IMR-90 (cell line): ENCODE measurements at regions not wholly inside any gene's neighbourhood (a gene's known extent, or its start where the extent isn't known, plus 50 kb on each side); places are given as distances from the start of the nearest gene placed in this dataset.

ENCODE experiments used
- ATAC-seq: fragments of 200-7000 bp; cut with Tn5 transposase; 2 replicates; pipeline ENCODE4 v1.9.1; 2020; ENCODE audit warnings: low read depth, mild to moderate bottlenecking, moderate library complexity
- BruUV-seq: library from RNA; stranded (reverse); fragments of 400-500 nt; replicated peaks from 2 replicates; lab custom pipeline; 2021; lab: Mats Ljungman, UMichigan
- CTCF ChIA-PET: fragments of 300-600 bp; formaldehyde crosslinking; extraction: SDS; loops from one replicate; lab custom pipeline; 2021; ENCODE audit warnings: antibody characterized with exemption; lab: Yijun Ruan, JAX
- POLR2A ChIA-PET: fragments of 300-600 bp; sonication (Branson Sonifier 250); formaldehyde crosslinking; loops from one replicate; lab custom pipeline; 2022; ENCODE audit warnings: antibody characterized with exemption; ENCODE audit not compliant: unreplicated experiment; lab: Charles Lee
- DNase-seq: peaks from one replicate; pipeline ENCODE4 v3.0.0; 2013
- H2AFZ ChIP-seq: replicated peaks from 2 replicates; pipeline ENCODE3; 2013; ENCODE audit warnings: low read length, mild to moderate bottlenecking; ENCODE audit not compliant: poor library complexity
- H2AK5ac ChIP-seq: 2 replicates; pipeline ENCODE4 v1.6.1; 2013; ENCODE audit warnings: low read depth, low read length, inconsistent platforms
- H2AK9ac ChIP-seq: replicated peaks from 2 replicates; pipeline ENCODE3; 2013; ENCODE audit warnings: mild to moderate bottlenecking, low read depth, low read length, moderate library complexity; ENCODE audit not compliant: poor library complexity
- H2BK120ac ChIP-seq: 2 replicates; pipeline ENCODE4 v1.6.1; 2013; ENCODE audit warnings: low read depth, low read length, inconsistent platforms
- H2BK15ac ChIP-seq: 3 replicates; pipeline ENCODE4 v1.6.1; 2013; ENCODE audit warnings: low read depth, low read length, inconsistent platforms
- H2BK20ac ChIP-seq: 2 replicates; pipeline ENCODE4 v1.6.1; 2013; ENCODE audit warnings: low read depth, mild to moderate bottlenecking, inconsistent platforms, low read length, moderate library complexity
- H2BK5ac ChIP-seq: 2 replicates; pipeline ENCODE4 v1.6.1; 2013; ENCODE audit warnings: mild to moderate bottlenecking, low read depth, low read length, inconsistent platforms; ENCODE audit not compliant: poor library complexity, severe bottlenecking
- H3K14ac ChIP-seq: replicated peaks from 2 replicates; pipeline ENCODE4 v1.6.1; 2013; ENCODE audit warnings: low read depth, low read length, inconsistent platforms
- H3K18ac ChIP-seq: 2 replicates; pipeline ENCODE4 v1.6.1; 2013; ENCODE audit warnings: low read depth, low read length, control low read depth
- H3K23ac ChIP-seq: 2 replicates; pipeline ENCODE4 v1.6.1; 2013; ENCODE audit warnings: low read depth, low read length, inconsistent platforms
- H3K27ac ChIP-seq: 2 replicates; pipeline ENCODE4 v1.5.1; 2013; ENCODE audit warnings: mild to moderate bottlenecking, control low read depth, low read length; ENCODE audit not compliant: insufficient read depth
- H3K27me3 ChIP-seq: 2 replicates; pipeline ENCODE4 v1.6.1; 2013; ENCODE audit warnings: low read length; ENCODE audit not compliant: control insufficient read depth, insufficient read depth
- H3K36me3 ChIP-seq: 2 replicates; pipeline ENCODE4 v1.6.1; 2013; ENCODE audit warnings: low read length, mixed read lengths; ENCODE audit not compliant: control insufficient read depth, insufficient read depth
- H3K4ac ChIP-seq: 2 replicates; pipeline ENCODE4 v1.6.1; 2013; ENCODE audit warnings: low read depth, low read length, inconsistent platforms
- H3K4me1 ChIP-seq: 2 replicates; pipeline ENCODE4 v1.6.1; 2013; ENCODE audit warnings: low read length, mixed read lengths; ENCODE audit not compliant: control insufficient read depth, insufficient read depth
- H3K4me2 ChIP-seq: 2 replicates; pipeline ENCODE4 v1.6.1; 2013; ENCODE audit warnings: low read depth, mild to moderate bottlenecking, control low read depth, low read length, moderate library complexity
- H3K4me3 ChIP-seq: 2 replicates; pipeline ENCODE4 v1.5.1; 2013; ENCODE audit warnings: low read depth, mild to moderate bottlenecking, control low read depth, low read length, moderate library complexity; ENCODE audit not compliant: insufficient read depth
- H3K56ac ChIP-seq: 2 replicates; pipeline ENCODE4 v1.6.1; 2013; ENCODE audit warnings: low read length, inconsistent platforms; ENCODE audit not compliant: insufficient read depth; ENCODE audit errors: extremely low read depth
- H3K79me1 ChIP-seq, 2 experiments: 2 replicates each; pipeline ENCODE4 v1.6.1; 2013; ENCODE audit warnings: low read length in 2 of 2, inconsistent platforms in 1 of 2, low read depth in 1 of 2
- H3K9ac ChIP-seq: 2 replicates; pipeline ENCODE4 v1.6.1; 2013; ENCODE audit warnings: low read depth, low read length, control low read depth
- H3K9me1 ChIP-seq: 2 replicates; pipeline ENCODE4 v1.6.1; 2013; ENCODE audit warnings: low read length, inconsistent platforms; ENCODE audit not compliant: insufficient read depth
- H3K9me3 ChIP-seq: 2 replicates; pipeline ENCODE4 v1.6.1; 2013; ENCODE audit warnings: low read length; ENCODE audit not compliant: control insufficient read depth, insufficient read depth
- H4K20me1 ChIP-seq: 2 replicates; pipeline ENCODE4 v1.6.1; 2013; ENCODE audit warnings: low read length, inconsistent platforms; ENCODE audit not compliant: insufficient read depth
- H4K5ac ChIP-seq: 2 replicates; pipeline ENCODE4 v1.6.1; 2013; ENCODE audit warnings: mild to moderate bottlenecking, low read depth, low read length, control low read depth
- H4K8ac ChIP-seq, 2 experiments: 2 replicates each; pipeline ENCODE4 v1.6.1; 2013; ENCODE audit warnings: low read depth in 2 of 2, low read length in 2 of 2, control low read depth in 1 of 2, inconsistent platforms in 1 of 2
- H4K91ac ChIP-seq: 2 replicates; pipeline ENCODE4 v1.6.1; 2013; ENCODE audit warnings: low read depth, low read length, inconsistent platforms; ENCODE audit not compliant: insufficient read depth
- CEBPB ChIP-seq: IDR thresholded peaks from 2 replicates; pipeline ENCODE4 v1.6.1; 2012; ENCODE audit warnings: low read depth, low read length, improper control_type of control experiment
- CHD1 ChIP-seq: IDR thresholded peaks from 2 replicates; pipeline ENCODE4 v1.6.1; 2012; ENCODE audit warnings: low read depth, low read length, improper control_type of control experiment
- MAFK ChIP-seq: IDR thresholded peaks from 2 replicates; pipeline ENCODE4 v1.6.1; 2012; ENCODE audit warnings: low read depth, low read length, improper control_type of control experiment
- MXI1 ChIP-seq: IDR thresholded peaks from 2 replicates; pipeline ENCODE4 v1.6.1; 2012; ENCODE audit warnings: low read depth, mild to moderate bottlenecking, low read length, moderate library complexity, borderline replicate concordance
- NFE2L2 ChIP-seq: fragments of 150-350 bp; IDR thresholded peaks from 2 replicates; pipeline ENCODE4 v1.6.1; 2016; ENCODE audit warnings: low read depth, mild to moderate bottlenecking, low read length
- POLR2A ChIP-seq: IDR thresholded peaks from 2 replicates; pipeline ENCODE4 v1.6.1; 2012; ENCODE audit warnings: mild to moderate bottlenecking, low read depth, low read length
- RAD21 ChIP-seq: IDR thresholded peaks from 2 replicates; pipeline ENCODE4 v1.6.1; 2012; ENCODE audit warnings: low read length, improper control_type of control experiment
- RFX5 ChIP-seq: IDR thresholded peaks from 2 replicates; pipeline ENCODE4 v1.8.0; 2012; ENCODE audit warnings: low read depth, mild to moderate bottlenecking, low read length, moderate library complexity
- SMC3 ChIP-seq: fragments of 150-350 bp; IDR thresholded peaks from 2 replicates; pipeline ENCODE4 v1.6.1; 2016; ENCODE audit warnings: low read depth, mild to moderate bottlenecking, antibody characterized with exemption, low read length, moderate library complexity
- WGBS, 2 experiments: methylation state at CpG; one replicate each; pipeline versions ENCODE4 v1.1.5 to v1.1.7; 2013; ENCODE audit warnings: missing lambda C conversion rate in 2 of 2; ENCODE audit not compliant: insufficient read length in 1 of 2; ENCODE audit errors: extremely low coverage in 2 of 2; 5-methylcytosine and 5-hydroxymethylcytosine counted together
- dilution Hi-C: fragments of 300-500 bp; cut with HindIII; formaldehyde crosslinking; loops from one replicate; pipeline ENCODE4 v1.14.3; 2018; ENCODE audit warnings: low sequenced_read_pairs; ENCODE audit not compliant: unreplicated experiment
- in situ Hi-C: fragments of 300-500 bp; cut with MboI; formaldehyde crosslinking; loops from 3 replicates; pipeline ENCODE4 v1.14.3; 2019; ENCODE audit warnings: low sequenced_read_pairs, inconsistent platforms, mixed read lengths
- intact Hi-C: fragments of 100-400 bp; cut with micrococcal nuclease; formaldehyde crosslinking; loops from 2 replicates; pipeline ENCODE4 v1.10.0; 2022

DNA sequence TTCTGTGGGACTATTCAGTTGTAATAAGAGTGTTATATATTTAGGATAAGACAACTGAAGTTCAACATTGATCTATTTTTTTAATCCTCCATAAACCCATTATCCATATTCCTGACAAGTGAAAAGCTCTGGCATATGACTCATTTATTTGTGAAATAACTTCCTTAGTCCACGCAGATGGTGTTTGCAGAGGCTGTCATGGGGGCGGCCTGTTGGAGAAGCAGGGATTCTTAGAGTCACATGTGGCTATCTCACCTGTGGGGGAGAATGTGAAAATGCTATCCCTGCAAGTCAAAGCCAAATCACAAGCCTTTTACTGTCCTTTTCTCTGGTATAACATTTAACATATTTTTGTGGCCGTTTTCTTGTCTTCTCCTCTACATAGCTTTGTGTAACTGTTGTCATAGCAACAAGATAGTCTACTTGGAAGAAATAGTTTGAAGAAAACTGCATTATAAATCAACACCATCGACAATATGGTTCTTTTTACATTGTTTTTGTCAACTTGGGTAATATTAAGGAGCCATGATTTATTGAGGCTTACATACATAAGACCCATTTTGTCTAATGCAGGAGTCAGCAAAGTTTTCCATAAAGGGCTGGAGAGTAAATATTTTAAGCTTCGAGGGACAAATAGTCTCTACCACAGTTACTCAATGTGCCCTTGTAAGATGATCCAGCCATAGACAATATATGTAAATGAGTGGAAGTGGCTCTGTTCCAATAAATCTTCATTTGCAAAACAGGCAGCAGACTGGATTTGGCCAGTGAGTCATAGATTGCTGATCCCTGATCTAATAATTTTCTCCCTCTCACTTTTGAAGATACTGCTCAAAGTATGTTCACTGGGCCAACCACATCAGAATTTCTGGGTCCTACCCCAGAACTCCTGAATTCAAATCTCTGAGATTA lies 395.0 kb downstream of the DTHD1 start:
- H3K36me3 ChIP-seq: no peaks in the 10 kb centered on the region
- no peak overlapping the region for H3K18ac ChIP-seq
- no peak overlapping the region for H3K27ac ChIP-seq
- no peak overlapping the region for H3K14ac ChIP-seq
- CTCF ChIA-PET: no interaction called here
- TF ChIP-seq RFX5 (no peak), CEBPB (no peak), MXI1 (no peak), CHD1 (no peak), POLR2A (no peak), RAD21 (no peak), NFE2L2 (no peak), MAFK (no peak), SMC3 (no peak)
- POLR2A ChIA-PET: no interaction called here
- H4K8ac ChIP-seq: no peak overlapping the region
- intact Hi-C loops: no loop called here
- no peak overlapping the region for H3K23ac ChIP-seq
- H2BK15ac ChIP-seq: no peak overlapping the region
- DNase-seq: no peak
- no TSS peak for BruUV-seq
- H3K4me1 ChIP-seq: no peaks in the 10 kb centered on the region
- H2AK5ac ChIP-seq: no peak overlapping the region
- H3K9ac ChIP-seq: no peak overlapping the region
- H3K4me3 ChIP-seq: no peak overlapping the region
- no peak overlapping the region for H4K5ac ChIP-seq
- no peak overlapping the region for H4K91ac ChIP-seq
- no peaks in the 10 kb centered on the region for H3K27me3 ChIP-seq
- no peak overlapping the region for H3K4me2 ChIP-seq
- in situ Hi-C loops: no loop called here
- ATAC-seq: no peak
- H4K20me1 ChIP-seq: no peaks in the 10 kb centered on the region
- H3K9me1 ChIP-seq: no peaks in the 10 kb centered on the region
- H2BK5ac ChIP-seq: no peak overlapping the region
- no peak overlapping the region for H2AK9ac ChIP-seq
- H2AFZ ChIP-seq: no peak overlapping the region
- no peak overlapping the region for H3K4ac ChIP-seq
- WGBS, 2 experiments: no CpG with 5 or more reads among the region's 5 CpGs
- H3K9me3 ChIP-seq: peaks cover 5% of the 10 kb centered on the region
- H2BK120ac ChIP-seq: no peak overlapping the region
- dilution Hi-C loops: no loop called here
- no peak overlapping the region for H2BK20ac ChIP-seq
- H3K79me1 ChIP-seq: no peaks in the 10 kb centered on the region
- H3K56ac ChIP-seq: no peak overlapping the region
